Smooth muscle cell (in vitro differentiated cells): ENCODE measurements at regions not wholly inside any gene's neighbourhood (a gene's known extent, or its start where the extent isn't known, plus 50 kb on each side); places are given as distances from the start of the nearest gene placed in this dataset.

ENCODE experiments used
- DNase-seq: peaks from one replicate; lab custom pipeline; 2025; ENCODE audit not compliant: unreplicated experiment; lab: John Stamatoyannopoulos, UW
- H2AFZ ChIP-seq: fragments of 200-600 bp; sonication (generic); 2 replicates; pipeline ENCODE4 v1.6.0; 2016; ENCODE audit warnings: antibody characterized with exemption, low read depth, mild to moderate bottlenecking
- H3F3A ChIP-seq: fragments of 200-600 bp; sonication (generic); 2 replicates; pipeline ENCODE4 v1.6.0; 2017; ENCODE audit warnings: antibody characterized with exemption, low read depth
- H3K27ac ChIP-seq: fragments of 200-600 bp; sonication (generic); 2 replicates; pipeline ENCODE4 v1.5.1; 2016; ENCODE audit warnings: low read depth, mild to moderate bottlenecking
- H3K27me3 ChIP-seq: fragments of 200-600 bp; sonication (generic); 2 replicates; pipeline ENCODE4 v1.6.1; 2016; ENCODE audit warnings: low read depth, mild to moderate bottlenecking
- H3K36me3 ChIP-seq: fragments of 200-600 bp; sonication (generic); 2 replicates; pipeline ENCODE4 v1.5.1; 2016; ENCODE audit warnings: low read depth
- H3K4me1 ChIP-seq: fragments of 200-600 bp; sonication (generic); 2 replicates; pipeline ENCODE4 v1.5.1; 2016; ENCODE audit warnings: low read depth
- H3K4me2 ChIP-seq: fragments of 200-600 bp; sonication (generic); 2 replicates; pipeline ENCODE4 v1.6.0; 2016; ENCODE audit warnings: mild to moderate bottlenecking
- H3K4me3 ChIP-seq: fragments of 200-600 bp; sonication (generic); 2 replicates; pipeline ENCODE4 v1.5.1; 2016; ENCODE audit warnings: mild to moderate bottlenecking
- H3K79me2 ChIP-seq: fragments of 200-600 bp; sonication (generic); 2 replicates; pipeline ENCODE4 v1.6.0; 2016; ENCODE audit warnings: low read depth, mild to moderate bottlenecking
- H3K9ac ChIP-seq: fragments of 200-600 bp; sonication (generic); 2 replicates; pipeline ENCODE4 v1.6.0; 2016; ENCODE audit warnings: low read depth
- H3K9me3 ChIP-seq: fragments of 200-600 bp; sonication (generic); replicated peaks from 2 replicates; pipeline ENCODE4 v1.5.1; 2016; ENCODE audit warnings: low read depth
- H4K20me1 ChIP-seq: fragments of 200-600 bp; sonication (generic); 2 replicates; pipeline ENCODE4 v1.6.0; 2016; ENCODE audit warnings: low read depth
- CTCF ChIP-seq: fragments of 200-600 bp; sonication (generic); IDR thresholded peaks from 2 replicates; pipeline ENCODE4 v1.5.1; 2017; ENCODE audit warnings: borderline replicate concordance, mild to moderate bottlenecking, antibody characterized with exemption; ENCODE audit not compliant: insufficient read depth, poor library complexity, severe bottlenecking
- WGBS: methylation state at CpG from one replicate; pipeline ENCODE4 v1.1.7; 2016; ENCODE audit warnings: low lambda C conversion rate; 5-methylcytosine and 5-hydroxymethylcytosine counted together

GRCh38 chr20:11626551-11626950, 291.1 kb upstream of the BTBD3 start:
- no peak overlapping the region for H3K9ac ChIP-seq
- no peaks in the 10 kb centered on the region for H3F3A ChIP-seq
- DNase-seq = no peak
- TF ChIP-seq CTCF = no peak
- no peaks in the 10 kb centered on the region for H3K4me1 ChIP-seq
- 92% methylated on average over 4 of the region's 4 CpGs for WGBS
- H3K4me2 ChIP-seq = no peak overlapping the region
- H3K27me3 ChIP-seq = no peaks in the 10 kb centered on the region
- H3K4me3 ChIP-seq = no peak overlapping the region
- no peak overlapping the region for H3K27ac ChIP-seq
- no peak overlapping the region for H2AFZ ChIP-seq
- no peaks in the 10 kb centered on the region for H3K79me2 ChIP-seq
- H3K9me3 ChIP-seq = no peaks in the 10 kb centered on the region
- H3K36me3 ChIP-seq = no peaks in the 10 kb centered on the region
- H4K20me1 ChIP-seq = no peaks in the 10 kb centered on the region

- H3K27me3 ChIP-seq = peaks cover 4% of the 10 kb centered on the region
- H3K9ac ChIP-seq = no peak overlapping the region
- no peak overlapping the region for H3K4me3 ChIP-seq
- no peak overlapping the region for H3K27ac ChIP-seq
- H4K20me1 ChIP-seq = no peaks in the 10 kb centered on the region
- no peaks in the 10 kb centered on the region for H3F3A ChIP-seq
- no peak overlapping the region for H2AFZ ChIP-seq
- no peaks in the 10 kb centered on the region for H3K9me3 ChIP-seq
- TF ChIP-seq CTCF = no peak
- WGBS = 95% methylated on average over 3 of the region's 3 CpGs
- no peak overlapping the region for H3K4me2 ChIP-seq
- H3K4me1 ChIP-seq = no peaks in the 10 kb centered on the region
- no peaks in the 10 kb centered on the region for H3K79me2 ChIP-seq
- H3K36me3 ChIP-seq = no peaks in the 10 kb centered on the region
- DNase-seq = no peak
These were observed 274.8 kb upstream of the BTBD3 start for GRCh38 chr20:11642866-11643265.

GRCh38 chr20:11646359-11646758, 271.3 kb upstream of the BTBD3 start:
- Histone ChIP-seq H3K27ac (no peak overlapping the region), H3K79me2 (no peaks in the 10 kb centered on the region), H3K36me3 (no peaks in the 10 kb centered on the region), H3K9me3 (no peaks in the 10 kb centered on the region), H3F3A (no peaks in the 10 kb centered on the region), H3K9ac (no peak overlapping the region), H4K20me1 (no peaks in the 10 kb centered on the region), H3K4me1 (no peaks in the 10 kb centered on the region), H3K4me3 (no peak overlapping the region), H2AFZ (no peak overlapping the region), H3K27me3 (peaks cover 4% of the 10 kb centered on the region), H3K4me2 (no peak overlapping the region)
- DNase-seq = no peak
- WGBS = 91% methylated on average over 4 of the region's 6 CpGs
- no peak for TF ChIP-seq CTCF

GRCh38 chr20:11650566-11650965, 267.1 kb upstream of the BTBD3 start:
- Histone ChIP-seq H4K20me1 (no peaks in the 10 kb centered on the region), H3K27ac (no peak overlapping the region), H3K79me2 (no peaks in the 10 kb centered on the region), H3K36me3 (no peaks in the 10 kb centered on the region), H3K4me1 (no peaks in the 10 kb centered on the region), H3K4me3 (no peak overlapping the region), H3F3A (no peaks in the 10 kb centered on the region), H3K4me2 (no peak overlapping the region), H2AFZ (no peak overlapping the region), H3K9ac (no peak overlapping the region), H3K27me3 (no peaks in the 10 kb centered on the region), H3K9me3 (no peaks in the 10 kb centered on the region)
- no peak for DNase-seq
- TF ChIP-seq CTCF = no peak
- WGBS = 90% methylated on average over 2 of the region's 2 CpGs
